NCI-H128 (cell line): ENCODE measurements at regions not wholly inside any gene's neighbourhood (a gene's known extent, or its start where the extent isn't known, plus 50 kb on each side); places are given as distances from the start of the nearest gene placed in this dataset.
A peak's percentile ranks its signal among the peaks of the same experiment; 100 is the strongest.
"Not testable (repeated sequence)": the region's sequence is repeated elsewhere in the genome, so short reads cannot be mapped to it uniquely, and the experiment has no call there.

Source experiments
- DNase-seq: peaks from one replicate; lab custom pipeline; 2025; ENCODE audit not compliant: unreplicated experiment; lab: John Stamatoyannopoulos, UW

DNA sequence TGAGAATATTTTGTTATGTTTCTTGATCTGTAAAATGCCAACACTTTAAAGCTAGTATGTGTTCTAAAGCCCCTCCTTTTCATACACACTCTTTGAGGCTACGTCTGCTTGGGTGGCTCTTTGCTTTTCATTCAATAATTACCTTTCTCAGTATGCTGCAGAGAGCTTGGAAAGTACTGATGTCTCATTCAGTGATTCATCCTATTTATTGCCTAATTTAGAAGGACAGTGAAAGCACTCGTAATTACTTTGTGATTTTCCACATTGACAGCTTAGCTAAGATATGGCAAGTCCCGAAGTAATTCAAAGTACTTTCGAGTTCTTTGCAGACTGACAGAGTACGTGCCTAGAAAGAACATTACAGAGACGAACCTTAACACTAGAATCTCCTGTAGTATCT, 57.2 kb downstream of the BMP15 start:
- no peak for DNase-seq

DNA sequence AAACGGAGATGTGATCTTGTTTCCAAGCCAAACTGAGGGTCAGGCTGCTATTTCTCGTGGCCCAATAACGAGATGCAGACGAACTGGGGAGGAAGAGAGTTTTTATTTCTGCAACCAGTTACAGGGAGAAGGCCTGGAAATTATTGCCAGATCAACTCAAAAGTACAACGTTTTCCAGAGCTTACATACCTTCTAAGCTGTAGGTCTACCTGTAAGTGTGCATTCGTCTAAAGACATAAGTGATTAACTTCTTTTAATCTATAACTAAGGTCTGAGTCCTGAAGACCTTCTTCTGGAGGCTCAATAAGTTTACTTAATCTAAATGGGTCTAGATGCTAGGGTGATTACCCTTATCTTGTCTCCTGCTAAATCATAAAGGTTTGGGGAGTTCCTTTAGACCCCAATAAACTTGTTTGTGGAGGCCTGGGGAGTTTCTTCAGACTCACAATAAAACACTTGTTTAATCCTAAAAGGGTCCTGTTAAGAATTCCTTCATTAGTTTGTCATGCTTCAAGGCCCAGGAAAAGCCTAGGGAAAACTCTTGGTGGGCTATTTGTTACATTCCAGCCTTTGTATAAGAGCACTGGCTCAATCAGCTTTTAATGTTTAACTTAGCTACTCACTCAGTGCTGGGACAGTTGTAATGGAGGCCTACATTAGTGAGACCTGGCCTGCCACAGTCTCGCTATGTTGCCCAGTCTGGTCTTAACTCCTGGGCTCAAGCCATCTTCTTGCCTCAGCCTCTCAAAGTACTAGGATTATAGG, 58.5 kb downstream of the BMP15 start:
- DNase-seq: not testable (repeated sequence)

DNA sequence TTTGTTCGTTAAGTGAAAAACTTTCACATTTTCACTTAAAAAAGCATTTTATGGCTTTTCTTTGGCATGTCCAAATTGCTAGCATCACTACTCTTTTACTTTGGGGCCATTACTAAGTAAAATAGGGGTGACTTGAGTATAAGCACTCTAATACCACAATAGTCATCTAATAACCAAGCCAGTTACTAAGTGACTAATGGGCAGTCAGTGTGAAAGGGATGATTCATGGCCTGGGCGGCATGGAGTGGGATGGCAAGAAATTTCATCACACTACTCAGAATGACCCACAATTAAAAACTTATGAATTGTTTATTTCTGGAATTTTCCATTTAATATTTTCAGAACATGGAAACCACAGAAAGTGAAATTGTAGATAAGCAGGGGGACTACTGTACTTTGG, 60.9 kb downstream of the BMP15 start:
- no peak for DNase-seq

DNA sequence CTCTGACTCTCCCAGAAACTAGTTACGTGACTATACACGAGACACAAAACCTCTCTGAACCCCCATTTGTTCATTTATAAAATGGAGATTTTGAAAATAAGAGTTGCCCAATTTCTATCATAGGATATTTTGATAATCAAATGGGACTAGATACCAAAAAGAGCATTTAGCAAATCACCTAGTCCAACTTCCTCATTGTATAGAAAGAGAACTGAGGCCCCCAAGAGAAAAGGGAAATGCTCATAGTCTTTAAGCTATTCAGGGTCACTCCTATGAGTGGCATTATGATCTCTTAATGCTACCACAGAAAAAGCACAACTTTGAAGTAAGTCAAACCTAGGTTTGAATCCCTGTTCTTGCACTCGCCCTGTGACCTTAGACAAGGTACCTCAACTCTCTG, 62.7 kb downstream of the BMP15 start:
- no peak for DNase-seq

DNA sequence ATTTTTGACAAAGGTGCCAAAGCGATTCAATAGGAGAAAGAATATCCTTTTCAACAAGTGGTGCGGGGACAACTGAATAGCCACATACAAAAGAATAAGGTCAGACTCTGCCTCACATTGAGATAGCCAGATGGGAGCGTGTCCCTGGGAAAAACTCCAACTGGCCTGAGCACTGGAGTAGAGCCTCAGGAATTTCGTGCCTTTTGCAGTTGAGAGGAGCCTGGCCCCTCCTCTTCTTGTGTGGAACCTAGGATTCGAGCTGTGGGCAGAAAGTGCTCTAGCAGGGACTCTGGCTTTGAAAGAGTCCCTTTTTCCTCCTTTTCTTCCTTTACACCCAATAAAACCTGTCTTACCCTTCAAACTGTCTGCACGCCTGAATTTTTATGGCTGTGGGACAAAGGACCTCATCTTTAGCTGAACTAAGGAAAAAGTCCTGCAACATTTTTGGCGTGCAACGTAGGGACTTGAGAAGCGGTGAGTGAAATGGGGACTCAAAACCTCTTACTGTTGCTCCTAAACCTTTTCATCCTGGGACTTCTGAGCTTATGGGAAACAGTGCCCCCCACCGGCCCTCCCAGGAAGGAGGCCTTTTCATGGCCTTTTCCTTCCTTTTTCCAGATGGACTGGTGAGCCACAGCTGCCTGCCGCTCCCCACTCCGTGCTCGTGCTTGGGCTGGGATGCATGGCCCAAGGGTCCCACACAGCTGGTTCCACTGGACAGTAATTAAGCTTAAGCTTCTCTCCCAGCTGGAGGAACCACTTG, 68.6 kb downstream of the BMP15 start:
- no peak for DNase-seq

- DNase-seq: no peak
These were observed 69.7 kb downstream of the BMP15 start for GRCh38 chrX:50980251-50980650.

GRCh38 chrX:50988649-50989048, 78.1 kb downstream of the BMP15 start:
- no peak for DNase-seq

DNA sequence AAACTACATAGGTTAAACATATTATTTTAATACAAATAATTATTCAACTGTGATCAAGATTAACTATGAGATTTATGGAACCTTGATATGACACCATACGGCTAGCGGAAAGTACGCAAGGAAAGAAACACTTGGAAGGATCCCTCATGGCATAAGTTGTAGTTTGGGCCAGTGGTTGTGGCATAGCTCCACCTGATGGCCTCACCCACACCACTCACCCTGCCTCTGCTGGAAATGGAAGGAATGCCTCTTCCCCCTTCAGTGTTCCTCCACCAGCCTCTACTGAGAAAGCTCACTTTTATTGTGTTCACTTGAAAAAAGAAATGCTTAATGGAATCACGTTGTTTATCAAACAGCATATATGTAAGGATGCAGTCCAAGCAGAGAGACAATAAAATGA, 86.4 kb downstream of the BMP15 start:
- no peak for DNase-seq

- not testable (repeated sequence) for DNase-seq
These were observed 89.8 kb downstream of the BMP15 start for GRCh38 chrX:51000384-51000783.

GRCh38 chrX:51001733-51002632, 91.4 kb downstream of the BMP15 start:
- not testable (repeated sequence) for DNase-seq

DNA sequence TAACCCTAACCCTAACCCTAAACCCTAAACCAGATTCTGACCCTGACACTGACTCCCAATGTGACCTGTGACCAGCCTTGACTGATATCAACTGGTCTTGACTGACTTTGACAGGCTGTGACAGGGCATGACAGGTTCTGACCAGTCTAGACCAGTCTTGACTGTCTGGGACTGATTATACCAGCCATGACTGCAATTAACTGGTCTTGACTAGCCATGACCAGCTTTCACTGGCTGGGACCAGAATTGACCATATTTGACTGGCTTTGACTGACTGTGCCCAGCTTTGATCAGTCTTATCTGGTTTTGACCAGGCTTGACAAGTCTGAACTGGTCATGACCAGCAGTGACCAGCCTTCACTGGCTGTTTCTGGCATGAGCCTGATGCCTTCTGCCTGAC, 95.5 kb downstream of the BMP15 start:
- DNase-seq: no peak

DNA sequence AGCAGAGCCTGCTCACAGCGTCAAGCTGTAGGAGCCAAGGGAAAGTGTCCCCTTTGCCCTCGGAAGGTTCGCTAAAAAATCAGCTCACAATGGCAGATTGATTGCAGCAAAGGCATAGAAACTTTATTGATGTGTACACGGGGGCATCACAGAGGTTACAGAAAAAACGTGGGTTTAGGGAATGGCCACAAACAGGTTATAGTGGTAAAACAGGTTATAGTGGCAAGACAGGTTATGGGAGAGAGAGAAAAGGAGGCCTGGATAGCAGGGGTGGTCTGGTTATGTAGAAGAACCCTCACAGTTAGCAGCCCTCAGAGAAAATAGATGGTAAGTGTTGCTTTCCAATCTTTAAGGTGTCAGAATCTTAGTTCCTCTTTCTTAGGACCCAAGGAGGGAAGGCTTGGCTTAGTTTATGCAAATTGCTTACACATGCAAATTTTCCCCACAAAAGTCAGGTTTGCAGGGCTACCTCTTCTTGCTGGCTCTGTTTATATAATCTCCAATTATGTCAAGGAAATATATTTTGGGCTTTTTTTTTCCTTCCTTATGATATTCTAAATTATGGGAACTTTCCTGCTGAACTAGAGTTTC, 113.7 kb downstream of the BMP15 start:
- DNase-seq: no peak

GRCh38 chrX:51026862-51027261, 116.3 kb downstream of the BMP15 start:
- no peak for DNase-seq

GRCh38 chrX:51035746-51036145, 125.2 kb downstream of the BMP15 start:
- DNase-seq: no peak

- DNase-seq: no peak
These were observed 137.4 kb downstream of the BMP15 start for GRCh38 chrX:51047950-51048349.

GRCh38 chrX:51053741-51054140, 143.2 kb downstream of the BMP15 start:
- DNase-seq: no peak

GRCh38 chrX:51098046-51098445, 187.5 kb downstream of the BMP15 start:
- no peak for DNase-seq

DNA sequence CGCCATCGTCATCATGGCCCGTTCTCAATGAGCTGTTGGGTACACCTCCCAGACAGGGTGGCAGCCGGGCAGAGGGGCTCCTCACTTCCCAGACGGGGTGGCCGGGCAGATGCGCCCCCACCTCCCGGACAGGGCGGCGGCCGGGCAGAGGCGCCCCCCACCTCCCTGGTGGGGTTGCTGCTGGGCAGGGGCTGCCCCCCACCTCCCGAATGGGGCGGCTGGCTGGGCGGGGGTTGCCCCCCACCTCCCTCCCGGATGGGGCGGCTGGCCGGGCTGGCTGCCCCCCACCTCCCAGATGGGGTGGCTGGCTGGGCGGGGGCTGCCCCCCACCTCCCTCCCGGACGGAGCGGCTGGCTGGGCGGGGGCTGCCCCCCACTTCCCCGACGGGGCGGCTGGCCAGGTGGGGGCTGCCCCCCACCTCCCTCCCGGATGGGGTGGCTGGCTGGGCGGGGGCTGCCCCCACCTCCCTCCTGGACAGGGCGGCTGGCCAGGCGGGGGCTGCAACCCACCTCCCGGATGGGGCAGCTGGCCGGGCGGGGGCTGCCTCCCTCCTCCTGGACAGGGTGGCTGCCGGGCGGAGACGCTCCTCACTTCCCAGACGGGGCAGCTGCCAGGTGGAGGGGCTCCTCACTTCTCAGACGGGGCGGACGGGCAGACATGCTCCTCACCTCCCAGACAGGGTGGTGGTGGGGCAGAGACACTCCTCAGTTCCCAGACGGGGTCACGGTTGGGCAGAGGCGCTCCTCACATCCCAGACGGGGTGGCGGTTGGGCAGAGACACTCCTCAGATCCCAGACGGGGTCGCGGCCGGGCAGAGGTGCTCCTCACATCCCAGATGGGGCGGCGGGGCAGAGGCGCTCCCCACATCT, 208.8 kb downstream of the BMP15 start:
- DNase-seq: not testable (repeated sequence)

GRCh38 chrX:51125743-51126142, 206.9 kb upstream of the NUDT10 start:
- DNase-seq: not testable (repeated sequence)

DNA sequence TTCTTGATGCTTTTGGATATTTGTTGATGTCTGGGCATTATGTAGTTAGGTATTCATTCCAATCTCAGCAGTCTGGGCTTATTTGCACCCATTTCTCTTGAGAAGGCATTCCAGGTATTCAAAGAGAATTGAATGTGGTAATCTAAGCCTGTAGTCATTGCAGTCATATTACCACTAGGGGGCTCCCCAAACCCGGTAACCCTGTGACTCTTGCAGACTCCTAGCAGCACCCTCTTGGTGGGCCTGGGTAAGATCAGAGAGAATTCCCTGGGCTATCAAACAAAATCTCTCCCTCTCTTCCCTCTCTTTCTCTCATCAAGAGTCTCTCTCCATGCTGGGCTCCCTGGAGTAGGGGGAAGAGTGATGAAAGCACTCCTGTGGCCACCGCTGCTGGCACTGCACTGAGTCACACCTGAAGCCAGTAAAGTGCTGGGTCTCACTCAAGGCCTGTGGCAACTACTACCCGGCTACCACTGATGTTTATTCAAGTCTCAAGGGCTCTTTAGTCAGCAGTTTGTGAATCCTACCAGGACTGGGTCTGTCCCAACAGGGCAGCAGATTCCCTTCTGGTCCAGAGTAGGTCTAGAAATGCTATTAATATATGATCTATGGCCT, 187.7 kb upstream of the NUDT10 start:
- DNase-seq: peak; percentile 1
